HAP-1 (cell line): ENCODE measurements at regions not wholly inside any gene's neighbourhood (a gene's known extent, or its start where the extent isn't known, plus 50 kb on each side); places are given as distances from the start of the nearest gene placed in this dataset.

ENCODE experiments used
- DNase-seq, 2 experiments: peaks; one replicate each; pipeline ENCODE4 v3.0.0-alpha.2; 2016 to 2020; ENCODE audit warnings: low spot score in 2 of 2
- H3K27me3 ChIP-seq: fragments of 250-450 bp; sonication (Bioruptor Pico); 2 replicates; pipeline ENCODE4 v1.5.1; 2020; ENCODE audit warnings: low read depth, mild to moderate bottlenecking, moderate library complexity
- H3K36me3 ChIP-seq: fragments of 250-450 bp; sonication (Bioruptor Pico); replicated peaks from 2 replicates; pipeline ENCODE4 v1.5.1; 2020; ENCODE audit warnings: mild to moderate bottlenecking
- H3K4me1 ChIP-seq: fragments of 250-450 bp; sonication (Bioruptor Pico); 2 replicates; pipeline ENCODE4 v1.5.1; 2020; ENCODE audit warnings: mild to moderate bottlenecking
- H3K4me3 ChIP-seq: fragments of 250-450 bp; sonication (Bioruptor Pico); 2 replicates; pipeline ENCODE4 v1.5.1; 2020; ENCODE audit warnings: mild to moderate bottlenecking, moderate library complexity
- H3K9me3 ChIP-seq: fragments of 250-450 bp; sonication (Bioruptor Pico); 2 replicates; pipeline ENCODE4 v1.5.1; 2020; ENCODE audit warnings: mild to moderate bottlenecking, moderate library complexity
- in situ Hi-C: fragments of 300-500 bp; cut with MboI; formaldehyde crosslinking; loops from 3 replicates; pipeline ENCODE4 v1.14.3; 2020; ENCODE audit warnings: low sequenced_read_pairs, inconsistent platforms, mixed read lengths

DNA sequence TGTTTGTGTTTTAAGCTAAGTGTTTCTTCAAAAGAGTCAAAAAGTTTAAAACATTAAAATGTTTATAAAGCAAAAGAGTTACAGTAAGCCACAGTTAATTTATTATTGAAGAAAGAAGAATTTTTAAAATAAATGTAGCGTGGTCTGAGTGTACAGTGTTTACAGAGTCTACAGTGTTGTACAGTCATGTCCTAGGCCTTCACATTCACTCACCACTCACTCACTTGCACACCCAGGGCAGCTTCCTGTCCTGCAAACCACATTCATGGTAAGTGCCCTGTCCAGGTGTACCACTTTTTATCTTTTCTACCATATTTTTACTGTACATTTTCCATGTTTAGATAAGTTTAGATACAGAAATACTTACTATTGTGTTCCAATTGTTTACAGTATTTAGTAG lies 239.7 kb upstream of the AGA start:
- in situ Hi-C loops: no loop called here
- Histone ChIP-seq H3K36me3 (no peaks in the 10 kb centered on the region), H3K27me3 (no peaks in the 10 kb centered on the region), H3K4me1 (no peaks in the 10 kb centered on the region), H3K4me3 (no peak overlapping the region), H3K9me3 (no peaks in the 10 kb centered on the region)
- DNase-seq: no peak

DNA sequence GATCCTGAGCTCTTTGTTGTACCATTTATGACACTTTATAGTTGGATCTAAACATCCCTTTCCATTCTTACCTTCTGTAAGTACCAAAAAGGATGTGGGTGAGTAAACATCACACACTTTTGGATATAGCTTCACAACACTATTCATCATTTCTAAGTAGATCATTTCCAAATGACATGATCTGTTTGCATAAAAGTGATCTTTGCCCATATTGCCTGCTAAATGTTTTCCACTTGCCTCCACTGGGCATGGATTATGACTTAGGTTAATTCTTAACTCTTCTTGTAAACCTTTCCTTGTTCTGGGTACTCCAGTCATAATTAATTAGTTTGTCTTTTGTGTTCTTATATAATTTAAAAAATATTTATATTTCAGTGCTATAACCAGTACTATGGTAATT lies 244.9 kb upstream of the AGA start:
- in situ Hi-C loops: no loop called here
- Histone ChIP-seq H3K4me1 (no peaks in the 10 kb centered on the region), H3K36me3 (no peaks in the 10 kb centered on the region), H3K27me3 (no peaks in the 10 kb centered on the region), H3K9me3 (no peaks in the 10 kb centered on the region), H3K4me3 (no peak overlapping the region)
- no peak for DNase-seq

- no peaks in the 10 kb centered on the region for H3K9me3 ChIP-seq
Measured at GRCh38 chr4:177692907-177693306, 250.7 kb upstream of the AGA start.

DNA sequence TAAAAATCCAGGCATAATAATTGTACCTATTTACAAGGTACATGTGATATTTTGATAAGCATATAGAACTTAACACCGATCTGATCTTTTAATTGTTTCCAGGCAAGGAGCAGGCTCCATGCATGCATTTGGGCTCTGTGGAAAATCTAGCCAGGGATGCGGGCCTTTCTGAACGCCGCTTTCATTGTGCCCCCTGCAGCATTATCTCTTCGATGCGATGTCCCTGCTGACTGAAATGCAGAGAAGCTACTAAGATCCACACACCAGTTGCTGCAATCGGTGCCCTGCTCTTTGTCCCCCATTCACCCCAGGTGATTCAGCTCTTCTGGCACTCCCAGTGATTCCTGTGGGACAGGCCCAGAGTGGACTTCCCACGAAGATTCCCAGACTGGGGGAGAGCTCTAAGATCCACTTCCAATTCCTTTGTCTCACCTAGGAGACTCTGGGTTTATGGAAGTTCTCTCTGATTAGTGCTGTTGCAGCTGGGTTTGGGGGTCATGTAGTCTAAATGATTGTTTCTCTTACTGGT lies 254.3 kb upstream of the AGA start:
- no peaks in the 10 kb centered on the region for H3K9me3 ChIP-seq
- no peak overlapping the region for H3K4me3 ChIP-seq
- no peaks in the 10 kb centered on the region; the same call in 1 of the 2 replicates for H3K4me1 ChIP-seq
- 0 out of 2 replicates have a peak, but pooled peaks cover 3% of the 10 kb centered on the region for H3K27me3 ChIP-seq
- no peak for DNase-seq
- in situ Hi-C loops: no loop called here
- H3K36me3 ChIP-seq: no peaks in the 10 kb centered on the region

More at GRCh38 chr4:177692907-177693306, 250.7 kb upstream of the AGA start:
- no peak for DNase-seq
- H3K4me3 ChIP-seq: no peak overlapping the region
- H3K4me1 ChIP-seq: no peaks in the 10 kb centered on the region; the same call in 1 of the 2 replicates
- no peaks in the 10 kb centered on the region for H3K36me3 ChIP-seq
- in situ Hi-C loops: no loop called here
- H3K27me3 ChIP-seq: no peaks in the 10 kb centered on the region

DNA sequence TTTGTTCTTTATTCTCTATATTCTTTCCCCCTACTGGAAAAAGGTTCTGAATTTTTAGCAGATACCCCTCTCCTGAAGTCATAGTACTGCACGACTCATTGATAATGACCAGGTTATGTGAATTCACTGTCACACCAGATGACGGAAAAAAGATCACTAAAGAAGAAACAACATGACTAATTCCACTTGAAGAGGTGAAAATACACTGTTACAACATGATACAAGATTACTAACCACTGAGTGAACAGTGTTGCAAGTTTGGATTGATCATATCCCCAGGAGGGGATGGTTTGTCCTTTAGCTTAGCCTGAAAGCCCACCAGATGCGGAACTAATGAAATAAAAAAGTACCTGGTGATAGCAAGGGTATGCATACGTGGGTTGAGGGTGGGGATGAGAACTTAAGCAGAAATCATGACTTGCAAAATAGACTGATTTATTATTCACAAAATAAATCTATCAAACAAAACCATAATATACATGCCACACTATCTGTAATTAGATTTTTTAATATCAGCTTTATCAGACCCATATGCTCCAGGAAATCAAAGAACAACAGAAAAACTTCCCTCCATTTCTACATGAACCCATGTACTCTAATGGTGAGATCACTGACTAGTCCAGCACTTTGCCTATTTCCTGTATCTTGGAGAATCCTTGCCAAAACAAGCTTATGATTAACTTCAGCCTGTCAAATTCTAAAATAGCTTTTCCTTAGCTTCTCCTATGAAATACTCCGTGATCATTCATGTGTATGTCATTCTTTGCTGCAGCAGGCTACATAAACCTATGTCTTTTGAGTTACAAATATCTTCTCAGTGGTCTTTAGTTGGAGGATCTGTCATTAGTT lies 257.4 kb upstream of the AGA start:
- in situ Hi-C loops: no loop called here
- Histone ChIP-seq H3K36me3 (no peaks in the 10 kb centered on the region), H3K4me1 (no peaks in the 10 kb centered on the region), H3K4me3 (no peak overlapping the region), H3K27me3 (0 out of 2 replicates have a peak, but pooled peaks cover 3% of the 10 kb centered on the region), H3K9me3 (no peaks in the 10 kb centered on the region)
- no peak for DNase-seq

- in situ Hi-C loops: no loop called here
- Histone ChIP-seq H3K9me3 (no peaks in the 10 kb centered on the region), H3K4me3 (no peak overlapping the region), H3K4me1 (no peaks in the 10 kb centered on the region), H3K36me3 (no peaks in the 10 kb centered on the region), H3K27me3 (no peaks in the 10 kb centered on the region)
- DNase-seq: no peak
Measured at GRCh38 chr4:177706916-177707315, 264.7 kb upstream of the AGA start.

DNA sequence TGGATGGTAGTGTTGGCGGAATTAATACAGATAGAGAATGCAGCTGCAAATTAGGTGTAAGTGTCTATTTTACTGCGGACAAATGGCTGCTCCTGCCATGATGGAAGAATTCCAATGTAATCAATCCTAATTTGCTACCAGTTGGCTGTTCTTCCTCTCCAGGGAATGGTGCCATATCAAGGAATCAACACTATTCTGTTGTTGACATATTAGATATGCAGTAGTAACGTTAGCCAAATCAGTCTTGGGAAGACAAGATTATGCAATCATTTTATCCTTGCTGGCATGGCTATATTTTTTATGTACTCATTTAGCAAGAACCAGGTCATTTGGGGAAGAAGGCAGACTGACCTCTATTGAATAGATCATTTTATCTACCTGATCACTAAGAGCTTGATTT lies 271.2 kb upstream of the AGA start:
- Histone ChIP-seq H3K9me3 (no peaks in the 10 kb centered on the region), H3K4me1 (no peaks in the 10 kb centered on the region), H3K36me3 (no peaks in the 10 kb centered on the region), H3K27me3 (no peaks in the 10 kb centered on the region), H3K4me3 (no peak overlapping the region)
- DNase-seq: no peak
- in situ Hi-C loops: no loop called here

DNA sequence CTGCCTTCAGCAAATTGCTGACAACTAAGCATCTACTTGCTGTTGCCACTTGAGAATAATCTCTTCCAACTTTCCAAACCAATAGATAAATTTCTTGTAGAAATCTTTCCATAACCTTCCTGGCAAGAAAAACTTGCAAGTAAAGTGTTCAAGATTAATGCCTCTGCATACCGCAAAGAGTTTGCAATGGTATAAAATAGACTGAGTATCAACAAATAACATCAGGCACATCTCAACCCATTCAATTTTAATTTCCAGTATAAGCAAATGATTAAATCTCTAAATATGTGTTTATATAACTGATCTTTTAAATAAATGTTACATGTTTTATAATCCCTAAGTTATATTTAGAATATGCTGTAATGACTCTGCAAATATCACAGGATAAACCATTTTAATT lies 275.2 kb upstream of the AGA start:
- no peaks in the 10 kb centered on the region for H3K4me1 ChIP-seq
- no peak overlapping the region for H3K4me3 ChIP-seq
- no peak for DNase-seq
- H3K9me3 ChIP-seq: no peaks in the 10 kb centered on the region
- H3K27me3 ChIP-seq: no peaks in the 10 kb centered on the region
- in situ Hi-C loops: no loop called here
- no peaks in the 10 kb centered on the region for H3K36me3 ChIP-seq

DNA sequence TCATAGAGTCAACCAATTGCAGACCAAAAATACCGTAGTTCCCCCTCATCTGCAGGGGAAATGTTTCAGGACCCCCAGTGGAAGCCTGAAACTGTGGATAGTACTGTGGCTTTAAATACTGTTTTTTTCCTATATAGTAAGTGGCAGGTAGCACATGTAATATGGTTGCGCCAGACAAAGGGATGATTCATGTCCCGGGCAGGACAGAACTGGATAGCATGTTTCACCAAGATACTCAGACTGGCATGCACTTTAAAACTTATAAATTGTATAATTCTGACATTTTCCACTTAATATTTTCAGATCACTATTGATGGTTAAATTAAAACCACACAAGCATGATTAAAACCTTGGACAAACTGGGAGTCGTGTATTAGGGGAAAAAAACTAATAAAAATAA lies 276.3 kb upstream of the AGA start:
- no peak for DNase-seq
- Histone ChIP-seq H3K27me3 (no peaks in the 10 kb centered on the region), H3K4me1 (no peaks in the 10 kb centered on the region), H3K4me3 (no peak overlapping the region), H3K36me3 (no peaks in the 10 kb centered on the region), H3K9me3 (no peaks in the 10 kb centered on the region)
- in situ Hi-C loops: no loop called here

GRCh38 chr4:177726111-177726510 lies 283.9 kb upstream of the AGA start:
- Histone ChIP-seq H3K4me1 (no peaks in the 10 kb centered on the region), H3K27me3 (no peaks in the 10 kb centered on the region), H3K4me3 (no peak overlapping the region), H3K9me3 (no peaks in the 10 kb centered on the region), H3K36me3 (no peaks in the 10 kb centered on the region)
- in situ Hi-C loops: no loop called here
- no peak for DNase-seq

- H3K4me3 ChIP-seq: no peak overlapping the region
- no peaks in the 10 kb centered on the region for H3K9me3 ChIP-seq
- H3K27me3 ChIP-seq: no peaks in the 10 kb centered on the region
- in situ Hi-C loops: no loop called here
- H3K4me1 ChIP-seq: no peaks in the 10 kb centered on the region
- H3K36me3 ChIP-seq: no peaks in the 10 kb centered on the region
- DNase-seq: no peak
Measured at GRCh38 chr4:177728361-177729152, 286.3 kb upstream of the AGA start.

GRCh38 chr4:177729681-177730080 lies 287.4 kb upstream of the AGA start:
- Histone ChIP-seq H3K9me3 (no peaks in the 10 kb centered on the region), H3K4me3 (no peak overlapping the region), H3K36me3 (no peaks in the 10 kb centered on the region), H3K4me1 (no peaks in the 10 kb centered on the region), H3K27me3 (no peaks in the 10 kb centered on the region)
- in situ Hi-C loops: no loop called here
- no peak for DNase-seq

GRCh38 chr4:177737387-177737940 lies 295.2 kb upstream of the AGA start:
- Histone ChIP-seq H3K4me3 (no peak overlapping the region), H3K36me3 (no peaks in the 10 kb centered on the region), H3K4me1 (no peaks in the 10 kb centered on the region), H3K9me3 (no peaks in the 10 kb centered on the region), H3K27me3 (no peaks in the 10 kb centered on the region)
- DNase-seq: no peak
- in situ Hi-C loops: no loop called here

- H3K9me3 ChIP-seq: no peaks in the 10 kb centered on the region
- H3K36me3 ChIP-seq: no peaks in the 10 kb centered on the region
- DNase-seq: no peak
- no peaks in the 10 kb centered on the region for H3K4me1 ChIP-seq
- H3K4me3 ChIP-seq: no peak overlapping the region
- in situ Hi-C loops: no loop called here
- no peaks in the 10 kb centered on the region for H3K27me3 ChIP-seq
Measured at GRCh38 chr4:177740563-177740962, 298.3 kb upstream of the AGA start.
